WTC11 (cell line): ENCODE measurements at regions not wholly inside any gene's neighbourhood (a gene's known extent, or its start where the extent isn't known, plus 50 kb on each side); places are given as distances from the start of the nearest gene placed in this dataset.

Experiments
- ATAC-seq: fragments of 200-7000 bp; cut with Tn5 transposase; 2 replicates; pipeline ENCODE4 v1.10.0; 2021; ENCODE audit warnings: mild to moderate bottlenecking, moderate library complexity
- CTCF ChIA-PET: fragments of 300-600 bp; sonication (Branson Sonifier 250); formaldehyde crosslinking; loops from one replicate; lab custom pipeline; 2021; ENCODE audit warnings: antibody characterized with exemption; lab: Charles Lee
- POLR2A ChIA-PET: fragments of 350-600 bp; sonication (Branson Sonifier 250); formaldehyde crosslinking; loops from one replicate; lab custom pipeline; 2021; ENCODE audit warnings: antibody characterized with exemption; lab: Charles Lee
- DNase-seq: peaks from one replicate; pipeline ENCODE4 v3.0.0; 2021; ENCODE audit warnings: low spot score
- H3K27ac Mint-ChIP-seq: 2 replicates; pipeline ENCODE4 v1.8.0; 2021; ENCODE audit warnings: mixed read lengths
- H3K27me3 Mint-ChIP-seq: 2 replicates; pipeline ENCODE4 v1.8.0; 2021; ENCODE audit warnings: low read depth, mild to moderate bottlenecking, moderate library complexity, mixed read lengths
- H3K36me3 Mint-ChIP-seq: 2 replicates; pipeline ENCODE4 v1.8.0; 2021; ENCODE audit warnings: mixed read lengths
- H3K4me1 Mint-ChIP-seq: 2 replicates; pipeline ENCODE4 v1.8.0; 2022; ENCODE audit warnings: mixed read lengths
- H3K4me3 Mint-ChIP-seq: 2 replicates; pipeline ENCODE4 v1.8.0; 2021; ENCODE audit warnings: mild to moderate bottlenecking, moderate library complexity, mixed read lengths
- H3K9me3 Mint-ChIP-seq: 2 replicates; pipeline ENCODE4 v1.8.0; 2021; ENCODE audit warnings: mixed read lengths
- CBFB ChIP-seq: sonication (generic); formaldehyde crosslinking; IDR thresholded peaks from 2 replicates; pipeline ENCODE4 v1.8.1; 2022; ENCODE audit warnings: mild to moderate bottlenecking, low read depth, missing genetic modification reagents
- CREB1 ChIP-seq: sonication (generic); formaldehyde crosslinking; IDR thresholded peaks from 2 replicates; pipeline ENCODE4 v1.8.0; 2023; ENCODE audit warnings: mild to moderate bottlenecking, missing genetic modification reagents
- FOXK1 ChIP-seq: sonication (generic); formaldehyde crosslinking; IDR thresholded peaks from 2 replicates; pipeline ENCODE4 v1.8.0; 2022; ENCODE audit warnings: mild to moderate bottlenecking, moderate library complexity, missing genetic modification reagents
- FOXP1 ChIP-seq: sonication (generic); formaldehyde crosslinking; IDR thresholded peaks from 2 replicates; pipeline ENCODE4 v1.8.0; 2022; ENCODE audit warnings: missing genetic modification reagents, mild to moderate bottlenecking, moderate library complexity, borderline replicate concordance
- HMGA2 ChIP-seq: fragments of 250-450 bp; sonication (Bioruptor Pico); IDR thresholded peaks from 2 replicates; pipeline ENCODE4 v1.4.0; 2021; ENCODE audit warnings: mild to moderate bottlenecking, moderate library complexity
- NFATC4 ChIP-seq: fragments of 250-450 bp; sonication (Bioruptor Pico); IDR thresholded peaks from 2 replicates; pipeline ENCODE4 v1.9.0; 2021; ENCODE audit warnings: mild to moderate bottlenecking
- NFYB ChIP-seq: sonication (generic); formaldehyde crosslinking; conservative IDR thresholded peaks from 2 replicates; pipeline ENCODE4 v1.8.0; 2022; ENCODE audit warnings: low read depth, missing genetic modification reagents
- NR2C2 ChIP-seq: sonication (generic); formaldehyde crosslinking; IDR thresholded peaks from 2 replicates; pipeline ENCODE4 v1.8.0; 2022; ENCODE audit warnings: mild to moderate bottlenecking, missing genetic modification reagents
- OVOL2 ChIP-seq: fragments of 250-450 bp; sonication (Bioruptor Pico); IDR thresholded peaks from 2 replicates; pipeline ENCODE4 v1.9.0; 2021; ENCODE audit warnings: mild to moderate bottlenecking, borderline replicate concordance
- SMAD3 ChIP-seq: sonication (generic); formaldehyde crosslinking; IDR thresholded peaks from 2 replicates; pipeline ENCODE4 v1.8.0; 2022; ENCODE audit warnings: missing genetic modification reagents, mild to moderate bottlenecking, borderline replicate concordance
- SMAD4 ChIP-seq: sonication (generic); formaldehyde crosslinking; IDR thresholded peaks from 2 replicates; pipeline ENCODE4 v1.8.0; 2022; ENCODE audit warnings: mild to moderate bottlenecking, missing genetic modification reagents
- TCF7 ChIP-seq: sonication (generic); formaldehyde crosslinking; IDR thresholded peaks from 2 replicates; pipeline ENCODE4 v1.8.0; 2022; ENCODE audit warnings: mild to moderate bottlenecking, low read depth, missing genetic modification reagents, moderate library complexity
- TEAD1 ChIP-seq: sonication (generic); formaldehyde crosslinking; IDR thresholded peaks from 2 replicates; pipeline ENCODE4 v1.8.0; 2022; ENCODE audit warnings: mild to moderate bottlenecking, missing genetic modification reagents
- ZNF232 ChIP-seq: sonication (generic); formaldehyde crosslinking; IDR thresholded peaks from 2 replicates; pipeline ENCODE4 v1.8.0; 2022; ENCODE audit warnings: mild to moderate bottlenecking, missing genetic modification reagents
- TF ChIP-seq, protein P1 (sequence below): sonication (generic); formaldehyde crosslinking; IDR thresholded peaks from 2 replicates; pipeline ENCODE4 v1.8.0; 2022; ENCODE audit warnings: mild to moderate bottlenecking, missing genetic modification reagents
- TF ChIP-seq, protein P2 (sequence below): sonication (generic); formaldehyde crosslinking; IDR thresholded peaks from 2 replicates; pipeline ENCODE4 v1.8.1; 2023; ENCODE audit warnings: mild to moderate bottlenecking, missing genetic modification reagents, moderate library complexity
- TF ChIP-seq, protein P3 (sequence below): sonication (generic); formaldehyde crosslinking; IDR thresholded peaks from 2 replicates; pipeline ENCODE4 v1.8.1; 2022; ENCODE audit warnings: mild to moderate bottlenecking, missing genetic modification reagents, moderate library complexity, borderline replicate concordance
- TF ChIP-seq, protein P4 (sequence below): fragments of 250-450 bp; sonication (Bioruptor Pico); IDR thresholded peaks from 2 replicates; pipeline ENCODE4 v1.9.0; 2021; ENCODE audit warnings: mild to moderate bottlenecking, borderline replicate concordance
- TF ChIP-seq, protein P5 (sequence below): fragments of 250-450 bp; sonication (Bioruptor Pico); conservative IDR thresholded peaks from 2 replicates; pipeline ENCODE4 v1.9.0; 2021; ENCODE audit warnings: mild to moderate bottlenecking
- TF ChIP-seq, protein P6 (sequence below): sonication (generic); formaldehyde crosslinking; IDR thresholded peaks from 2 replicates; pipeline ENCODE4 v1.8.1; 2023; ENCODE audit warnings: mild to moderate bottlenecking, missing genetic modification reagents, borderline replicate concordance
- TF ChIP-seq, protein P7 (sequence below): sonication (generic); formaldehyde crosslinking; conservative IDR thresholded peaks from 2 replicates; pipeline ENCODE4 v1.8.1; 2022; ENCODE audit warnings: mild to moderate bottlenecking, missing genetic modification reagents

DNA sequence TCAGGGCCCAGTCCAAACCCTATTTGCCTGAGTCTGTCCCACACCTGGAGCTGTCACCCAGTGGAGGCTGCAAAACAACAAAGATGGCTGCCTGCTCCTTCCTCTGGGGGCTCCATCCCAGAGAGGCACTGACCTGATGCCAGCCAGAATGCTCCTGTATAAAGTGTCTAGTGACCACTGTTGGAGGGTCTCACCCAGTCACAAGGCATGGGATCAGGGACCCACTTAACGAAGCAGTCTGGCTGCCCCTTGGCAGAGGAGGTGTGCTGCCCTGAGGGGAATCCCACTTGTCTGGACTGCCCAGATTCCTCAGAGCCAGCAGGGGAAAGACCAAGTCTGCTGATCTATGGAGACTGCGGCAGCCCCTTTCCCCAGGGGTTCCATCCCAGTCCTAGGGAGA is 241.6 kb downstream of the CDH26 start:
- H3K27me3 Mint-ChIP-seq, result peaks cover 58% of the 10 kb centered on the region
- H3K9me3 Mint-ChIP-seq, result peaks cover 43% of the 10 kb centered on the region

DNA sequence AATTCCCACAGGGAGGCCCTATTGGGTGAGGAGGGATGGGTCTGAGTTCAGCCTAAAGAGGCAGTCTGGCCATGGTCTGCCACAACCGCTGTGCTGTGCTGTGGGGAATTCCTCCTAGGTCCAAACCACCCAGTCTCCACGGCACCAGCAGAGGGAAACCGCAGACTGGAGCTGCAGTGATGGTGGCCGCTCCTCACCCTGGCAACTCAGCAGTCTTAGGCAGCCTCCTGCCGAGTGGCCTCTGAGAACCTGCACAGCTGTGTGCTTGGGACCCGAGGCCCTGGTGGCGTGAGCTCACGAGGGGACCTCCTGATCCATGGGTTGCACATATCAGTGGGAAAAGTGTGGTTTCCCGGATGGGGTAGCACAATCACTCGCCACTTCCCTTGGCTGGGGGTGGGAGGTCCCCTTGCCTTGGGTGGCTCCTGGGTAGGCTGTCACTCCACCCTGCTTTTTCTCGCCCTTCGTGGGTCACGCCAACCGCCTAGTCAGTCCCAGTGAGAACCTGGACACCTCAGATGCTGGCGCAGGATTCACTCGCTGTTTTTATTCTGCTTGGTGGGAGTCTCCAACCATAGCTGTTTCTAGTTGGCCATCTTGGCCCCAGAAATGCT is 242.2 kb downstream of the CDH26 start:
- H3K27ac Mint-ChIP-seq, result no peak overlapping the region
- DNase-seq (no peak), ATAC-seq (no peak)
- no peak overlapping the region for H3K4me3 Mint-ChIP-seq
- H3K36me3 Mint-ChIP-seq, result peaks cover 19% of the 10 kb centered on the region
- ChIA-PET CTCF (interaction anchor here (2.7 kb wide), 1 partner anchor 10 kb away, joined by 9 read pairs; no protein-coding TSS in a partner anchor), POLR2A (no interaction called here)
- H3K4me1 Mint-ChIP-seq, result no peaks in the 10 kb centered on the region
- peaks cover 58% of the 10 kb centered on the region for H3K27me3 Mint-ChIP-seq
- H3K9me3 Mint-ChIP-seq, result peaks cover 41% of the 10 kb centered on the region
- TF ChIP-seq, protein P1, sequence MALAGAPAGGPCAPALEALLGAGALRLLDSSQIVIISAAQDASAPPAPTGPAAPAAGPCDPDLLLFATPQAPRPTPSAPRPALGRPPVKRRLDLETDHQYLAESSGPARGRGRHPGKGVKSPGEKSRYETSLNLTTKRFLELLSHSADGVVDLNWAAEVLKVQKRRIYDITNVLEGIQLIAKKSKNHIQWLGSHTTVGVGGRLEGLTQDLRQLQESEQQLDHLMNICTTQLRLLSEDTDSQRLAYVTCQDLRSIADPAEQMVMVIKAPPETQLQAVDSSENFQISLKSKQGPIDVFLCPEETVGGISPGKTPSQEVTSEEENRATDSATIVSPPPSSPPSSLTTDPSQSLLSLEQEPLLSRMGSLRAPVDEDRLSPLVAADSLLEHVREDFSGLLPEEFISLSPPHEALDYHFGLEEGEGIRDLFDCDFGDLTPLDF, result no peak
- no peak for TF ChIP-seq TEAD1
- TF ChIP-seq FOXP1 (CRISPR knock-in tag), result no peak
- no peak for TF ChIP-seq FOXK1
- TF ChIP-seq, protein P2, sequence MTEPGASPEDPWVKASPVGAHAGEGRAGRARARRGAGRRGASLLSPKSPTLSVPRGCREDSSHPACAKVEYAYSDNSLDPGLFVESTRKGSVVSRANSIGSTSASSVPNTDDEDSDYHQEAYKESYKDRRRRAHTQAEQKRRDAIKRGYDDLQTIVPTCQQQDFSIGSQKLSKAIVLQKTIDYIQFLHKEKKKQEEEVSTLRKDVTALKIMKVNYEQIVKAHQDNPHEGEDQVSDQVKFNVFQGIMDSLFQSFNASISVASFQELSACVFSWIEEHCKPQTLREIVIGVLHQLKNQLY (CRISPR knock-in tag), result no peak
- TF ChIP-seq, protein P3, sequence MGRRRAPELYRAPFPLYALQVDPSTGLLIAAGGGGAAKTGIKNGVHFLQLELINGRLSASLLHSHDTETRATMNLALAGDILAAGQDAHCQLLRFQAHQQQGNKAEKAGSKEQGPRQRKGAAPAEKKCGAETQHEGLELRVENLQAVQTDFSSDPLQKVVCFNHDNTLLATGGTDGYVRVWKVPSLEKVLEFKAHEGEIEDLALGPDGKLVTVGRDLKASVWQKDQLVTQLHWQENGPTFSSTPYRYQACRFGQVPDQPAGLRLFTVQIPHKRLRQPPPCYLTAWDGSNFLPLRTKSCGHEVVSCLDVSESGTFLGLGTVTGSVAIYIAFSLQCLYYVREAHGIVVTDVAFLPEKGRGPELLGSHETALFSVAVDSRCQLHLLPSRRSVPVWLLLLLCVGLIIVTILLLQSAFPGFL (CRISPR knock-in tag), result no peak

More for the DNA sequence above, 241.6 kb downstream of the CDH26 start:
- Mint-ChIP-seq H3K36me3 (peaks cover 20% of the 10 kb centered on the region), H3K4me3 (no peak overlapping the region), H3K27ac (no peak overlapping the region), H3K4me1 (no peaks in the 10 kb centered on the region)
- ATAC-seq, result no peak
- TF ChIP-seq CREB1 (CRISPR knock-in tag) (no peak), TEAD1 (no peak), SMAD4 (CRISPR knock-in tag) (no peak), HMGA2 (no peak), TCF7 (CRISPR knock-in tag) (no peak), NR2C2 (no peak), ZNF232 (CRISPR knock-in tag) (no peak), NFATC4 (no peak), OVOL2 (CRISPR knock-in tag) (no peak), SMAD3 (CRISPR knock-in tag) (no peak), NFYB (CRISPR knock-in tag) (no peak), CBFB (CRISPR knock-in tag) (no peak)
- TF ChIP-seq, protein P4, sequence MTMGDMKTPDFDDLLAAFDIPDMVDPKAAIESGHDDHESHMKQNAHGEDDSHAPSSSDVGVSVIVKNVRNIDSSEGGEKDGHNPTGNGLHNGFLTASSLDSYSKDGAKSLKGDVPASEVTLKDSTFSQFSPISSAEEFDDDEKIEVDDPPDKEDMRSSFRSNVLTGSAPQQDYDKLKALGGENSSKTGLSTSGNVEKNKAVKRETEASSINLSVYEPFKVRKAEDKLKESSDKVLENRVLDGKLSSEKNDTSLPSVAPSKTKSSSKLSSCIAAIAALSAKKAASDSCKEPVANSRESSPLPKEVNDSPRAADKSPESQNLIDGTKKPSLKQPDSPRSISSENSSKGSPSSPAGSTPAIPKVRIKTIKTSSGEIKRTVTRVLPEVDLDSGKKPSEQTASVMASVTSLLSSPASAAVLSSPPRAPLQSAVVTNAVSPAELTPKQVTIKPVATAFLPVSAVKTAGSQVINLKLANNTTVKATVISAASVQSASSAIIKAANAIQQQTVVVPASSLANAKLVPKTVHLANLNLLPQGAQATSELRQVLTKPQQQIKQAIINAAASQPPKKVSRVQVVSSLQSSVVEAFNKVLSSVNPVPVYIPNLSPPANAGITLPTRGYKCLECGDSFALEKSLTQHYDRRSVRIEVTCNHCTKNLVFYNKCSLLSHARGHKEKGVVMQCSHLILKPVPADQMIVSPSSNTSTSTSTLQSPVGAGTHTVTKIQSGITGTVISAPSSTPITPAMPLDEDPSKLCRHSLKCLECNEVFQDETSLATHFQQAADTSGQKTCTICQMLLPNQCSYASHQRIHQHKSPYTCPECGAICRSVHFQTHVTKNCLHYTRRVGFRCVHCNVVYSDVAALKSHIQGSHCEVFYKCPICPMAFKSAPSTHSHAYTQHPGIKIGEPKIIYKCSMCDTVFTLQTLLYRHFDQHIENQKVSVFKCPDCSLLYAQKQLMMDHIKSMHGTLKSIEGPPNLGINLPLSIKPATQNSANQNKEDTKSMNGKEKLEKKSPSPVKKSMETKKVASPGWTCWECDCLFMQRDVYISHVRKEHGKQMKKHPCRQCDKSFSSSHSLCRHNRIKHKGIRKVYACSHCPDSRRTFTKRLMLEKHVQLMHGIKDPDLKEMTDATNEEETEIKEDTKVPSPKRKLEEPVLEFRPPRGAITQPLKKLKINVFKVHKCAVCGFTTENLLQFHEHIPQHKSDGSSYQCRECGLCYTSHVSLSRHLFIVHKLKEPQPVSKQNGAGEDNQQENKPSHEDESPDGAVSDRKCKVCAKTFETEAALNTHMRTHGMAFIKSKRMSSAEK, result no peak
- TF ChIP-seq, protein P5, sequence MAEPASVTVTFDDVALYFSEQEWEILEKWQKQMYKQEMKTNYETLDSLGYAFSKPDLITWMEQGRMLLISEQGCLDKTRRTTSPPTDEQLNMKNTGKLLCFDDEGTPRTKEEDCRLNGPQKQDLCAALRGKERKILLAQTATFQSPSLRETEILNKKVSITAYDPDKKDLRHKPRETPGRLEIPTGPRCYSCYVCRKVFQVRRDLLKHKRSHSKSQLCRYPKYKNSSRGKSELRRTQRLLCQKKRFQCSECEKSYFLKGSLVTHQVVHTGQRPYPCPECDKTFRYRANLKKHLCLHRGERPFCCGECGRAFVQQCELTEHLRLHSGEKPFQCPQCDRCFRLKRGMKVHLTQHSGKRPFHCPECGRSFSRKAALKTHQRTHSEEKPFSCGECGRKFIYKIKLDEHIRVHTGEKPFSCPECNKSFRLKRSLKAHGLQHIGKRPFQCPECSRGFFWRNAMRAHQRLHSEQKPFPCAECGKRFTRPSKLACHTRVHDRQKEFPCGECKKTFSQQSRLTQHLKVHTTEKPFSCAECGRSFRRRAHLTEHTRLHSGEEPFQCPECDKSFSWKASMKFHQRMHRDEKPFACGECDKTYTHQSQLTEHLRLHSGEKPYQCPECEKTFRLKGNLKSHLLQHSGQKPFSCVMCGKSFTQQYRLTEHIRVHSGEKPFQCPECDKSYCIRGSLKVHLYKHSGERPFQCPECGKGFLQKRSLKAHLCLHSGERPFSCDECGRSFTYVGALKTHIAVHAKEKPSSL (CRISPR knock-in tag), result no peak
- TF ChIP-seq, protein P6, sequence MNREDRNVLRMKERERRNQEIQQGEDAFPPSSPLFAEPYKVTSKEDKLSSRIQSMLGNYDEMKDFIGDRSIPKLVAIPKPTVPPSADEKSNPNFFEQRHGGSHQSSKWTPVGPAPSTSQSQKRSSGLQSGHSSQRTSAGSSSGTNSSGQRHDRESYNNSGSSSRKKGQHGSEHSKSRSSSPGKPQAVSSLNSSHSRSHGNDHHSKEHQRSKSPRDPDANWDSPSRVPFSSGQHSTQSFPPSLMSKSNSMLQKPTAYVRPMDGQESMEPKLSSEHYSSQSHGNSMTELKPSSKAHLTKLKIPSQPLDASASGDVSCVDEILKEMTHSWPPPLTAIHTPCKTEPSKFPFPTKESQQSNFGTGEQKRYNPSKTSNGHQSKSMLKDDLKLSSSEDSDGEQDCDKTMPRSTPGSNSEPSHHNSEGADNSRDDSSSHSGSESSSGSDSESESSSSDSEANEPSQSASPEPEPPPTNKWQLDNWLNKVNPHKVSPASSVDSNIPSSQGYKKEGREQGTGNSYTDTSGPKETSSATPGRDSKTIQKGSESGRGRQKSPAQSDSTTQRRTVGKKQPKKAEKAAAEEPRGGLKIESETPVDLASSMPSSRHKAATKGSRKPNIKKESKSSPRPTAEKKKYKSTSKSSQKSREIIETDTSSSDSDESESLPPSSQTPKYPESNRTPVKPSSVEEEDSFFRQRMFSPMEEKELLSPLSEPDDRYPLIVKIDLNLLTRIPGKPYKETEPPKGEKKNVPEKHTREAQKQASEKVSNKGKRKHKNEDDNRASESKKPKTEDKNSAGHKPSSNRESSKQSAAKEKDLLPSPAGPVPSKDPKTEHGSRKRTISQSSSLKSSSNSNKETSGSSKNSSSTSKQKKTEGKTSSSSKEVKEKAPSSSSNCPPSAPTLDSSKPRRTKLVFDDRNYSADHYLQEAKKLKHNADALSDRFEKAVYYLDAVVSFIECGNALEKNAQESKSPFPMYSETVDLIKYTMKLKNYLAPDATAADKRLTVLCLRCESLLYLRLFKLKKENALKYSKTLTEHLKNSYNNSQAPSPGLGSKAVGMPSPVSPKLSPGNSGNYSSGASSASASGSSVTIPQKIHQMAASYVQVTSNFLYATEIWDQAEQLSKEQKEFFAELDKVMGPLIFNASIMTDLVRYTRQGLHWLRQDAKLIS, result no peak
- TF ChIP-seq, protein P7, sequence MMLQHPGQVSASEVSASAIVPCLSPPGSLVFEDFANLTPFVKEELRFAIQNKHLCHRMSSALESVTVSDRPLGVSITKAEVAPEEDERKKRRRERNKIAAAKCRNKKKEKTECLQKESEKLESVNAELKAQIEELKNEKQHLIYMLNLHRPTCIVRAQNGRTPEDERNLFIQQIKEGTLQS, result no peak
- no peak for DNase-seq
- CTCF ChIA-PET, result no interaction called here
- POLR2A ChIA-PET, result no interaction called here
